HPDE6-E6E7 (cell line): ENCODE measurements at regions not wholly inside any gene's neighbourhood (a gene's known extent, or its start where the extent isn't known, plus 50 kb on each side); places are given as distances from the start of the nearest gene placed in this dataset.
"Not testable (repeated sequence)": the region's sequence is repeated elsewhere in the genome, so short reads cannot be mapped to it uniquely, and the experiment has no call there.

ENCODE experiments used
- DNase-seq: peaks from one replicate; pipeline ENCODE4 v3.0.0; 2011; ENCODE audit warnings: missing footprints; ENCODE audit errors: extremely low spot score

GRCh38 chr6:40692337-40692736, 105.2 kb upstream of the LRFN2 start:
- DNase-seq, result no peak

- DNase-seq, result no peak
Observed at GRCh38 chr6:40689185-40689584, 102.0 kb upstream of the LRFN2 start.

GRCh38 chr6:40688214-40688761, 101.1 kb upstream of the LRFN2 start:
- no peak for DNase-seq

- no peak for DNase-seq
Observed at GRCh38 chr6:40685862-40686261, 98.7 kb upstream of the LRFN2 start.

GRCh38 chr6:40681622-40682021, 94.5 kb upstream of the LRFN2 start:
- DNase-seq, result no peak

- no peak for DNase-seq
Observed at GRCh38 chr6:40678941-40679340, 91.8 kb upstream of the LRFN2 start.

GRCh38 chr6:40674170-40674569, 87.0 kb upstream of the LRFN2 start:
- DNase-seq, result no peak

- no peak for DNase-seq
Observed at GRCh38 chr6:40672087-40672486, 84.9 kb upstream of the LRFN2 start.

GRCh38 chr6:40671694-40672050, 84.5 kb upstream of the LRFN2 start:
- no peak for DNase-seq

- DNase-seq, result no peak
Observed at GRCh38 chr6:40671001-40671693, 84.0 kb upstream of the LRFN2 start.

- no peak for DNase-seq
Observed at GRCh38 chr6:40669343-40669742, 82.2 kb upstream of the LRFN2 start.

- DNase-seq, result no peak
Observed at GRCh38 chr6:40668203-40668602, 81.0 kb upstream of the LRFN2 start.

- DNase-seq, result no peak
Observed at GRCh38 chr6:40666530-40666929, 79.4 kb upstream of the LRFN2 start.

GRCh38 chr6:40661726-40662125, 74.6 kb upstream of the LRFN2 start:
- DNase-seq, result no peak

GRCh38 chr6:40656772-40657171, 69.6 kb upstream of the LRFN2 start:
- not testable (repeated sequence) for DNase-seq

GRCh38 chr6:40654828-40655227, 67.7 kb upstream of the LRFN2 start:
- no peak for DNase-seq

GRCh38 chr6:40645043-40645442, 57.9 kb upstream of the LRFN2 start:
- DNase-seq, result no peak

GRCh38 chr6:40642837-40643236, 55.7 kb upstream of the LRFN2 start:
- no peak for DNase-seq

GRCh38 chr6:40642190-40642589, 55.0 kb upstream of the LRFN2 start:
- DNase-seq, result no peak

- no peak for DNase-seq
Observed at GRCh38 chr6:40640599-40641227, 53.5 kb upstream of the LRFN2 start.
